HG02885 (cell line): ENCODE measurements at regions not wholly inside any gene's neighbourhood (a gene's known extent, or its start where the extent isn't known, plus 50 kb on each side); places are given as distances from the start of the nearest gene placed in this dataset.
"Not testable (repeated sequence)": the region's sequence is repeated elsewhere in the genome, so short reads cannot be mapped to it uniquely, and the experiment has no call there.

Source experiments
- ATAC-seq: cut with Tn5 transposase; IDR thresholded peaks from one replicate; pipeline ENCODE4 v1.9.1; 2021; ENCODE audit warnings: mild to moderate bottlenecking; ENCODE audit not compliant: unreplicated experiment, poor library complexity

DNA sequence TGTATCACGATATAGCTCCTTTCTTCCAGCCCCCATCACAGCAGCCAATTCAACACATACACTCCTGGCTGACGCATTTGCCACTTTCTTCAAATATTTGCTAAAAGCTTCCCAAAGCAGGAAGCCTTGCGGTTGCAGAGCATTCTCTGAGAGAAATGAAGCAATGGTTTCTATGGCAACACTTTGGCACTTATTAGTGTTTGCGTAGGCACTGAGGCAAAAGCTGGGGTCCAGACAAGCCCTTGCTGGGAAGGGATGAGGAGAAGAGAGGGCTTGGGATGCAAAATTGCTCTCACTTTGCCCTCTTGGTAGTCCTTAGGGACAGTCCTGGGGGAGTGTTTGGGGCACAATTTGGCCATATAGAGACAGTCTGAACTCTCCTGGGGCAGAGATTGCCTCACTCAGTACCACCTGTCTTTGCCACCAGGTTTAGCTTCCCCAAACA, 55.0 kb upstream of the PAK3 start:
- no peak for ATAC-seq

DNA sequence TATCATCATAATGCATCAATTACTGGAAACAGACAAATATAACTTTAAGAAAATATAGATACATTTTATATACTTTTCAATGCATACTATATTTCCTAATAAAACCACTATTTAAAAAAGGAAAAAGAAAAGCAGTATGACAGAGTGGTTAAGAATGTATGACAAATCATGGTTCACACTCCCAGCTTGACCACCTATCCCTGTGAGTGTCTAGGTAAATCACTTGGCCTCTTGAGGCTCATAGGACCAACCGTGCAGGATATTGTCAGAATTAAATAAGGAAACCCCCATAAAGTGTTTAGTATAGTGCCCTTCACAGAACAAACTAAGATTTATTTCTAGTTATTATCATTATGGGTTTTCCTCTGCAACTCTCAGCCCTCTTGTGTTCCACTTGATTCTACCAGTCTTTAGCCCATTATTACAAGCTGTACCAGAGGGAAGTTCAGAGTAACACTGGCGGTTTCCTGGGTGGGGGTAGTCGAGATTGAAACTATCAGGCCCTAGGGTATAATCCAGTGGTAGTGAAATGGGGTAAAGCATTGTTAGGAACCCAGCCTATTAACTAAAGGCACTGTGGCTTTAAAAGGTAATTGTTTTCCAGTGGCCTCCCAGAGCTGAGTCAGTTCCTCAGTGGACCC, 55.5 kb upstream of the PAK3 start:
- no peak for ATAC-seq

DNA sequence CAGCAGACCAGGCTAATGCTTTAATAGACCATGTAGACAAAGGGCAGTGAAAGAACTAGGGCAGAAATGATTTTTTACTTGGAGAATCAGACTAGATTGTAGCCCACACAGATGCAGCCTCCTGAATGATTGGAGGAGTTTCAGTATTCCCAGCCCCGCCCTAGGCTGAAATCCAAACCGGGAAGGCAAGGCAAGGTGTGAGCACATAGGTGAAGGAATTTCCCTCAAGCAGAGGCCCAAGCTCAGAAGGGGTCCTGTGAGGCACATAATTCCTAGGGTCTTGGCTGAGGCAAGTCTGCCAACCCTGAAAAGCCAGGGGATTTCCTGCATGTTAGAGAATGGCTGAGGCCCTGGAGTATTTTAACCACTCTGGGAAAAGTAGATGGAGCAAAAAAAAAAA, 56.4 kb upstream of the PAK3 start:
- ATAC-seq: no peak

DNA sequence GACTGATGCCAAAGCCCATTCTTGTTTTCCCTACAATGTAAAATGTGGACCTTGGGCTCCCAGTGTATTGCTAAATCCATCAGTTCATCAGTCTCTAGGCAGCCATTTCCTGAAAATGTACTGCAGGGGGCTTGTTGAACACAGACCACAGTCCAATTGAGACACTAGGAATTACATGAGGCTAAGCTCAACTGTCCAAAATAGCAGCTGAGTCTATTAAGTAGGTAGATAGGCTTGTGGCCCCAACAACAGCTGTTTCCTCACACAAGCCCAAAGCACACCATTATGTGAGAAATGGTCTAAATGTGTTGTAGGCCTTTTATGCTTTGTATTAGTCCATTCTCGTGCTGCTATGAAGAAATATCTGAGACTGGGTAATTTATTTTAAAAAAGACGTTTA, 60.0 kb upstream of the PAK3 start:
- no peak for ATAC-seq

- no peak for ATAC-seq
These were observed 60.7 kb upstream of the PAK3 start for GRCh38 chrX:111035256-111035655.

DNA sequence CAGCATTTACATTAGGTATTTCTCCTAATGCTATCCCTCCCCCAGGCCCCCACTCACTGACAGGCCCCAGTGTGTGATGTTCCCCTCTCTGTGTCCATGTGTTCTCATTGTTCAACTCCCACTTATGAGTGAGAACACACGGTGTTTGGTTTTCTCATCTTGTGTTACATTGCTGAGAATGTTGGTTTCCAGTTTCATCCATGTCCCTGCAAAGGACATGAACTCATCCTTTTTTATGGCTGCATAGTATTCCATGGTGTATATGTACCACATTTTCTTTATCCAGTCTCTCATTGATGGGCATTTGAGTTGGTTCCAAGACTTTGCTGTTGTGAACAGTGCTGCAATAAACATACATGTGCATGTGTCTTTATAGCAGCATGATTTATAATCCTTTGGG, 73.0 kb upstream of the PAK3 start:
- not testable (repeated sequence) for ATAC-seq

- no peak for ATAC-seq
These were observed 75.7 kb upstream of the PAK3 start for GRCh38 chrX:111020283-111020682.

GRCh38 chrX:111013778-111014455, 82.1 kb upstream of the PAK3 start:
- ATAC-seq: no peak

- ATAC-seq: no peak
These were observed 85.9 kb upstream of the PAK3 start for GRCh38 chrX:111010111-111010510.

DNA sequence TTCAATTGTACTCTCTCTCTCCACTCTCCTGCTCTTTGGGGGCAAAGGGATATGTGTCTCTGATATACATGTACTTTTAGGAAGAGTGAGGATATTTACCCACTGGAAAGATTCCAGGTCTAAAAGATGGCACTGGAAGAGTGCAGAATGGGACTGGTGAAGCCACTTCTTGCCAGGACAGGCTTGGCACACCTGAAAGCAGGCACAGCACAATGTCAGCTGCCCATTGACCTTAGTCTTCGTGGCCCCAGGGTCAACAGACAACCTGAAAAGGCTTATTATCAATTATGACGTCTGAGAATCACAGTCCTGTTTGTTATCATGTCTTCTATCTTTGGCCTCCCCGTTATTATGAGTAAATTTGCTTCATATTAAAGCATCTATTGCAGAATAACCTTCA, 86.7 kb upstream of the PAK3 start:
- ATAC-seq: no peak

- ATAC-seq: no peak
These were observed 87.9 kb upstream of the PAK3 start for GRCh38 chrX:111008126-111008525.

DNA sequence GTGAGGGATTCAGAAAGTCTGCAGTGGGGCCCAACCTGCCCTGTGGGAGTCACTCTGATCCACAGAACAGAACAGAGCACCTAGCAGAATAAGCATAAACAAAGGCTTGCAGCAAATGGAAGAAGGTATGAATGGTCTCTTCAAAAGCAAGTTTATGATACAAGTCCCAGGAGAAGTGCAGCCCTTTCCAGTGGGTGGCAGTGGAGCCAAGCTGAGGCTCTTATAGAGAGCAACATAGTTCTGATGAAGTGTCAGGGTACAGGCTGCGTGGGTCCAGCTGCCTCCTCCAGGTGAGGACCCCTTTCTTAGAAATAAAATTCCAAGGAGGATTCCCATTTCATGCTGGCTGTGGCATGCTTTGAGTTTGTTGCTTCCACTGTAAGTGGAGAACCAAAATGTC, 88.8 kb upstream of the PAK3 start:
- ATAC-seq: no peak

GRCh38 chrX:111006116-111006515, 89.9 kb upstream of the PAK3 start:
- ATAC-seq: no peak

GRCh38 chrX:111005166-111005565, 90.8 kb upstream of the PAK3 start:
- no peak for ATAC-seq

DNA sequence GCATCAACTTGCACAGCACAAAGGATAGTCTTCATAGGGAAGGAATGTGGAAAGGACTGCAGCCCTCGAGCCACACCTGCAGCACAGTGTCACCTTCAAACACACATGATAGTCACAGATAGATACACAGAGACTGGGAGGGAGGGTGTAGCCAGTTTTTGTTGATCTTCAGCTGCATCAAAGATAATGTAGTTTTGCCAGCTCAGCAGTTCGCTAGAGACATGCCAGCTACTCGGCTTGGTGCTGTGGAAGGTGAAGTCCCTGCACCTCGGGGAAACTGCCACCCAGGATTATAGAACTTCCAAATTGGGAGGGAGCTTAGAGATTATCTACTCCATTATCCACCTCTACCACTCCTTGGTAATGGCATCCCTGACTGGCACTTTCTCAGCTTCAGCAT, 92.9 kb upstream of the PAK3 start:
- ATAC-seq: no peak

GRCh38 chrX:110992611-110993010, 103.4 kb upstream of the PAK3 start:
- peak; percentile 82 for ATAC-seq

DNA sequence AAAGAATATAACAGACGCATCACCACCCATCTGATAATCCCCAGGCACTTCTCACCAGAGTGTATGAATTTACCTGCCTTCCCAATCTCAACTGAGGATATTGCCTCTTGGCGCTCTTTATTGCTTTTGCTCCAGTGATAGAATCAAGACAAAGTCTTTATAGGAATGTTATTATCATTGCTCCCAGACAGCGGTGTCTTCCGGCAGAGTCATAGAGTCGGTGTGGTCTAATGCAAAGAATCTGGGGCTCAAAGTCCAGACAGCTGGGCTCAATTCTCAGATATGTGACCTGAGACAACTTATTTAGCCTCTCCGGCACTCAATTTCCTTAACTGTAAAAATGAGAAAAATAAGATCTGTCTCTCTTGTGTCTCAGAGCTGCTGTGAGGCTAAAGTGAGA, 106.1 kb upstream of the PAK3 start:
- ATAC-seq: no peak

GRCh38 chrX:110989447-110989846, 106.5 kb upstream of the PAK3 start:
- ATAC-seq: no peak

GRCh38 chrX:110987292-110987691, 108.7 kb upstream of the PAK3 start:
- no peak for ATAC-seq

- no peak for ATAC-seq
These were observed 110.5 kb upstream of the PAK3 start for GRCh38 chrX:110985470-110985869.

DNA sequence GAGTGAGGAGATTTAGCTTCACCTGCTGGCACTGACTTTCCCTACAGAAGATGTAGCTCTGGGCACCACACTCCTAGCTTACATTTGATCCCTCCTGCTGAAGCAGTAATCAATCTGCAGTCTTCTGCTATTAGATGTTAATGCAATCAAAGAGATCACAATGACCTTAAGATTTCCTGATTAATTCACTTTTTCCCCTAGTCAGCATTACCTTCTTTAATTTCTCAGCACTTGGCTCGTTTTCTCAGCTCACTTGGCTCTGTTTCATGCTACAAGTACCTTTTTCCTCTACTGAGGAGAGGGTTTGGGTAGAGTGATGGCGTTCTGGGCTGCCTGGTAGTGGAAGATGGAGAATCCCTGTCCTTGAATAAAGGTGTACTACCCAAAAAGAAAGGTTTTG, 113.0 kb upstream of the PAK3 start:
- no peak for ATAC-seq

DNA sequence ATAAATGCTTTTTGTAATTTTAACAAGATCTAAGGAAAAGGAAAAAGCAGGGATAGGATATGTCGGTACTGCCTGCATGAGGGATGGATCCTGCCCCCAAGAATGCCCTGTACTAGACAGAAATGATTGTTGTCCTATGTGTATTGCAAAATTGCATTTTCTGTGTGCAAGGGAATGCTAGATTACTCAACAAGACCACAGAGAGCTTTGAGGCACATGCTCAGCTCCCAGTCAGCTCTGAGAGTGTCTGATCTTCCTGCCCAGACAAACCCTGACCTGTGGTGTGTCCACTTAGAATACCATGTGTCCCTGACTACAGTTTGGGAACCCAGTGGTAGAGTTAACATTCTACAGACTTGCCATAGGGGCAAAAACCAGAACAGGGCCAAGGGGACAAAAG, 129.2 kb upstream of the PAK3 start:
- no peak for ATAC-seq
